ENCODE measurements at regions not wholly inside any gene's neighbourhood (a gene's known extent, or its start where the extent isn't known, plus 50 kb on each side); places are given as distances from the start of the nearest gene placed in this dataset.

- TF ChIP-seq CTCF (conservative IDR thresholded peaks at IDR 0.05; ENCODE audit: low read depth in 2 of 2) (no peak), NANOG (IDR thresholded peaks at IDR 0.05; ENCODE audit: borderline replicate concordance) (no peak), EZH2 (IDR thresholded peaks at IDR 0.05; ENCODE audit: low read depth, unreplicated experiment) (no peak), EZH2phosphoT487 (IDR thresholded peaks at IDR 0.05; ENCODE audit: unreplicated experiment) (no peak), ZNF331 (CRISPR knock-in tag; IDR thresholded peaks at IDR 0.05; ENCODE audit: low read depth) (no peak), CREB1 (CRISPR knock-in tag; IDR thresholded peaks at IDR 0.05; ENCODE audit: low read depth) (no peak), ZNF114 (CRISPR knock-in tag; IDR thresholded peaks at IDR 0.05) (no peak), POLR2AphosphoS5 (IDR thresholded peaks at IDR 0.05; ENCODE audit: low read depth) (no peak), ETS1 (IDR thresholded peaks at IDR 0.05) (no peak)
Measured at GRCh38 chr4:10212400-10212799, 95.8 kb upstream of the WDR1 start.

All from GM23338 (cell line).